Epithelial cell of proximal tubule (primary cell): ENCODE measurements at regions not wholly inside any gene's neighbourhood (a gene's known extent, or its start where the extent isn't known, plus 50 kb on each side); places are given as distances from the start of the nearest gene placed in this dataset.
"Not testable (repeated sequence)": the region's sequence is repeated elsewhere in the genome, so short reads cannot be mapped to it uniquely, and the experiment has no call there.

Source experiments
- DNase-seq: peaks from one replicate; pipeline ENCODE4 v3.0.0-alpha.2; 2011; ENCODE audit warnings: low read depth
- H3K4me3 ChIP-seq: 2 replicates; pipeline ENCODE4 v1.5.1; 2011; ENCODE audit warnings: low read depth, mild to moderate bottlenecking, low read length
- CTCF ChIP-seq: conservative IDR thresholded peaks from 2 replicates; pipeline ENCODE4 v1.5.1; 2012; ENCODE audit warnings: low read depth, mild to moderate bottlenecking, low read length

- no peak for DNase-seq
- TF ChIP-seq CTCF = no peak
Measured at GRCh38 chr1:116291024-116291423, 82.0 kb upstream of the ATP1A1 start.

GRCh38 chr1:116292929-116293725 lies 79.9 kb upstream of the ATP1A1 start:
- no peak for DNase-seq
- H3K4me3 ChIP-seq = no peak overlapping the region
- TF ChIP-seq CTCF = no peak

More at GRCh38 chr1:116291024-116291423, 82.0 kb upstream of the ATP1A1 start:
- H3K4me3 ChIP-seq = no peak overlapping the region

GRCh38 chr1:116297495-116298212 lies 75.4 kb upstream of the ATP1A1 start:
- DNase-seq = no peak
- H3K4me3 ChIP-seq = no peak overlapping the region
- no peak for TF ChIP-seq CTCF

- not testable (repeated sequence) for DNase-seq, H3K4me3 ChIP-seq
Measured at GRCh38 chr1:116298213-116298579, 74.8 kb upstream of the ATP1A1 start.

- no peak overlapping the region for H3K4me3 ChIP-seq
- DNase-seq = no peak
- TF ChIP-seq CTCF = no peak
Measured at GRCh38 chr1:116298746-116299145, 74.3 kb upstream of the ATP1A1 start.

- no peak for DNase-seq
- H3K4me3 ChIP-seq = no peak overlapping the region
- TF ChIP-seq CTCF = no peak
Measured at GRCh38 chr1:116299248-116299647, 73.8 kb upstream of the ATP1A1 start.

GRCh38 chr1:116302281-116302680 lies 70.8 kb upstream of the ATP1A1 start:
- no peak for TF ChIP-seq CTCF
- H3K4me3 ChIP-seq = no peak overlapping the region

More at GRCh38 chr1:116302281-116302680, 70.8 kb upstream of the ATP1A1 start:
- no peak for DNase-seq
